LNCaP clone FGC (cell line): ENCODE measurements at regions not wholly inside any gene's neighbourhood (a gene's known extent, or its start where the extent isn't known, plus 50 kb on each side); places are given as distances from the start of the nearest gene placed in this dataset.

Experiments used
- DNase-seq: peaks from one replicate; pipeline ENCODE4 v3.0.0-alpha.2; 2011; ENCODE audit warnings: low read depth
- H3K4me3 ChIP-seq: 2 replicates; pipeline ENCODE4 v1.5.1; 2011; ENCODE audit warnings: mild to moderate bottlenecking, low read depth, low read length, control low read depth
- CTCF ChIP-seq: IDR thresholded peaks from 2 replicates; pipeline ENCODE4 v1.5.1; 2012; ENCODE audit warnings: mild to moderate bottlenecking; ENCODE audit not compliant: control insufficient read depth, insufficient read depth; ENCODE audit errors: extremely low read depth

DNA sequence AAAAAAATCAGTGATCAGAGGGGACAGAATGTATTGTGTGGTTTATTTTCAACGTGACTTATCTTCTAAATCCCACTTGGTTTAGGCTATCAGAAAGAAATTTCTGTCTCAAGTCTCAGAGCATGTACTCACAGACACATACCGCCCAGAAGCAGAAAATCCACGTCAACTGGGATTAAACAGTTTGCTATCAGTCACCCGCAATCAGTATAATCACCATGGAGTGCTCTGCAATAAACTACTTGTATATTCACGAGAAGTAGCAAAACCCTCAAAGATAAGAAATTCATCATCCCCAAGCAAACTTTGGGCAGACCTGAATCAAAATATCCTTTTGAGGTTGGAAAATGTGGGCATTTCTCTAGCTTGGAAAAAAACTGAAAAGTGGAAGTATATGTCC, 259.1 kb downstream of the FGFR2 start:
- DNase-seq, result no peak
- no peak for TF ChIP-seq CTCF
- no peak overlapping the region for H3K4me3 ChIP-seq

GRCh38 chr10:121340271-121340831, 257.9 kb downstream of the FGFR2 start:
- TF ChIP-seq CTCF, result no peak
- no peak for DNase-seq
- no peak overlapping the region for H3K4me3 ChIP-seq

DNA sequence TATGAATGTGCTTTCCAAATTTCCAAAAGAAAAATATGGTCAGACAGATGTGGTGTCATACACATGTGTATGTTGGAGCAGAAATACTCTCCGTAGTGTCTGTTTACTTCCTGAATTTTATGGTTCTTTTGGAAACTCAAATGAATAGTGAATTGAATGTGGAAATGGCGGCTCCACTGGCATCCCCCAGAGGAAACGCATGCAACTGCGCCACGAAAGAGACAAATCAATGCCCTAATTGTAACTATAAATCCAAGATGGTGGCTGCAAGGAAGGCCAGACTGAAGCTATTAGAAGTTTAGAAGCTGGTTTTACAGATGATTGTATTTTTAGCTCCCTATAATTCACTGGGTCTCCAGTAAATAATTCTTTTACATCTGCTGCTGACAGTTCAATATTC, 246.7 kb downstream of the FGFR2 start:
- TF ChIP-seq CTCF, result no peak
- H3K4me3 ChIP-seq, result no peak overlapping the region
- no peak for DNase-seq

GRCh38 chr10:121352231-121352855, 245.9 kb downstream of the FGFR2 start:
- H3K4me3 ChIP-seq, result no peak overlapping the region
- no peak for DNase-seq
- no peak for TF ChIP-seq CTCF

DNA sequence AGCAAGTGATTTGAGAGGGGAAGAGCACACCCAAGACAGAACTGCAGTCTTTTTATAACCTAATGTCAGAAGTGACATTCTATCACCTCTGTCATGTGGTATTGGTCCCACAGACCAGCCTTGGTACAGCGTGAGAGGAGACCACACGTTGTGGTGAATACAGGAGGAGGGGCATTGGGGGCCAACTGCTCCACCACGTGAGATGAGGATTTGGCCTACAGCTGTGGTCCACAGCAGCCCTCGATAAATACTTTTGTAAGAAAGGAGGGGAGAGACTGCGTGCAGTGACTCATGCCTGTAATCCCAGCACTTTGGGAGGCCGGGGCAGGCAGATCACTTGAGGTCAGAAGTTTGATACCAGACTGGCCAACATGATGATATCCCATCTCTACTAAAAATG, 243.1 kb downstream of the FGFR2 start:
- TF ChIP-seq CTCF, result no peak
- no peak for DNase-seq
- H3K4me3 ChIP-seq, result no peak overlapping the region

- no peak overlapping the region for H3K4me3 ChIP-seq
- TF ChIP-seq CTCF, result no peak
- no peak for DNase-seq
Measured at GRCh38 chr10:121356183-121356582, 242.1 kb downstream of the FGFR2 start.

GRCh38 chr10:121357401-121357800, 240.8 kb downstream of the FGFR2 start:
- no peak for DNase-seq
- TF ChIP-seq CTCF, result no peak
- H3K4me3 ChIP-seq, result no peak overlapping the region
